ENCODE measurements at regions not wholly inside any gene's neighbourhood (a gene's known extent, or its start where the extent isn't known, plus 50 kb on each side); places are given as distances from the start of the nearest gene placed in this dataset.

- H3K4me1 ChIP-seq (ENCODE audit: control insufficient read depth, insufficient read depth, low read length) = no peaks in the 10 kb centered on the region
- no peaks in the 10 kb centered on the region for H3K36me3 ChIP-seq (ENCODE audit: control insufficient read depth, insufficient read depth, low read length, severe bottlenecking)
- peaks cover 5% of the 10 kb centered on the region for H3K27me3 ChIP-seq (replicated peaks; ENCODE audit: control insufficient read depth, insufficient read depth, low read length)
- H3K9me3 ChIP-seq (ENCODE audit: control insufficient read depth, low read length) = no peaks in the 10 kb centered on the region
- H3K4me3 ChIP-seq (ENCODE audit: low read length) = no peak overlapping the region
- DNase-seq (ENCODE audit: low read depth) = no peak
- no peak overlapping the region for H3K9ac ChIP-seq (ENCODE audit: low read length)
These were observed 261.1 kb upstream of the ANO3 start for GRCh38 chr11:26070714-26071380.

DNA sequence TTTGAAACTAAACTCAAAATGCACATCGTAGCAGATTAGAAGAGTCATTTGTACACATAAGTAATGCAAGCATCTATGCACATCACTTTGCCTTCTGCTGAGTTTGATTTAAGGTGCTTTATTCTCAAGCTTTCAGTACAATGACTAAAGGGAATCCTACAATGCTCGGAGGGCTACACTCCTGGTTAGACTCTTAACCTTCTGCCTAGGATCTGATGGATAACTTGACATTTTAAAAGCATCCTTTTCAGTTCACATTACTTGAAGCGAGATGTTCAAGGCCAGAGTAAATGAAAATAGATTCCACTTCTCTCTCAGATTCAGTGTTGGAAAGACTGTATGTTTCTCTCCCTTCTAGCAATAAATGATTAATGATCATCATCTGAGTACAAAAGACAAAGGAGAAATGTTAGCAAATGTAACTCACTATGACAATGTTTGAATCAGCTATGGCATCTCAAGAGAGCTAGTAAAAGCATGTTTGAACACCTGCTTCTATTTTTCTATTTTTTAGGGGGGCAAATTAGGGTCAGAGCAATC lies 259.2 kb upstream of the ANO3 start:
- Histone ChIP-seq H3K9me3 (ENCODE audit: control insufficient read depth, low read length) (no peaks in the 10 kb centered on the region), H3K27me3 (replicated peaks; ENCODE audit: control insufficient read depth, insufficient read depth, low read length) (peaks cover 5% of the 10 kb centered on the region), H3K36me3 (ENCODE audit: control insufficient read depth, insufficient read depth, low read length, severe bottlenecking) (no peaks in the 10 kb centered on the region), H3K4me3 (ENCODE audit: low read length) (no peak overlapping the region), H3K4me1 (ENCODE audit: control insufficient read depth, insufficient read depth, low read length) (no peaks in the 10 kb centered on the region), H3K9ac (ENCODE audit: low read length) (no peak overlapping the region)
- DNase-seq (ENCODE audit: low read depth) = no peak

DNA sequence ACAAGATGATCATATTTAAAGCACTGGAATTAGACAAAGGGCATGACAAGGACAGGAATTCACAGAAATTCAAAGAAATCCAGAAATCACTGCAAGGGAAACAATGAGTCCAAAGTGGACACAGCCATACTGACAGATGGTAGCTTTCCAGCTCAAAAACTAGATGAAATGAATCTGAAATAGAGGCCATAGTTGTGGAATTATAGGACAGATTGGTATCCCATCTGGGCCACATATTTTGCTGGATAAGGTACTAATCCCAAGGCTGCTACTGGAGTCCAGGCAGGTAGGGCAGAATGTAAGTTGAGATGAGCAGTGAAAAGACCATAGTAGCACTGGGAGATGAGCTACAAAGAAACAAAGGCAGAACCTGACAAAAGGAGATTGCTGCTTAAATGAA lies 258.3 kb upstream of the ANO3 start:
- peaks cover 5% of the 10 kb centered on the region for H3K27me3 ChIP-seq (replicated peaks; ENCODE audit: control insufficient read depth, insufficient read depth, low read length)
- H3K9me3 ChIP-seq (ENCODE audit: control insufficient read depth, low read length) = no peaks in the 10 kb centered on the region
- no peak overlapping the region for H3K9ac ChIP-seq (ENCODE audit: low read length)
- no peaks in the 10 kb centered on the region for H3K36me3 ChIP-seq (ENCODE audit: control insufficient read depth, insufficient read depth, low read length, severe bottlenecking)
- no peak overlapping the region for H3K4me3 ChIP-seq (ENCODE audit: low read length)
- H3K4me1 ChIP-seq (ENCODE audit: control insufficient read depth, insufficient read depth, low read length) = no peaks in the 10 kb centered on the region
- no peak for DNase-seq (ENCODE audit: low read depth)

- no peak for DNase-seq (ENCODE audit: low read depth)
- Histone ChIP-seq H3K4me1 (ENCODE audit: control insufficient read depth, insufficient read depth, low read length) (no peaks in the 10 kb centered on the region), H3K9ac (ENCODE audit: low read length) (no peak overlapping the region), H3K9me3 (ENCODE audit: control insufficient read depth, low read length) (no peaks in the 10 kb centered on the region), H3K36me3 (ENCODE audit: control insufficient read depth, insufficient read depth, low read length, severe bottlenecking) (no peaks in the 10 kb centered on the region), H3K4me3 (ENCODE audit: low read length) (no peak overlapping the region), H3K27me3 (replicated peaks; ENCODE audit: control insufficient read depth, insufficient read depth, low read length) (no peaks in the 10 kb centered on the region)
These were observed 255.5 kb upstream of the ANO3 start for GRCh38 chr11:26076233-26076990.

GRCh38 chr11:26078231-26078821 lies 253.6 kb upstream of the ANO3 start:
- Histone ChIP-seq H3K36me3 (ENCODE audit: control insufficient read depth, insufficient read depth, low read length, severe bottlenecking) (no peaks in the 10 kb centered on the region), H3K9me3 (ENCODE audit: control insufficient read depth, low read length) (no peaks in the 10 kb centered on the region), H3K27me3 (replicated peaks; ENCODE audit: control insufficient read depth, insufficient read depth, low read length) (no peaks in the 10 kb centered on the region), H3K9ac (ENCODE audit: low read length) (no peak overlapping the region), H3K4me3 (ENCODE audit: low read length) (no peak overlapping the region), H3K4me1 (ENCODE audit: control insufficient read depth, insufficient read depth, low read length) (no peaks in the 10 kb centered on the region)
- DNase-seq (ENCODE audit: low read depth) = peak; percentile 12

GRCh38 chr11:26084313-26084712 lies 247.6 kb upstream of the ANO3 start:
- no peak overlapping the region for H3K4me3 ChIP-seq (ENCODE audit: low read length)
- no peaks in the 10 kb centered on the region for H3K9me3 ChIP-seq (ENCODE audit: control insufficient read depth, low read length)

GRCh38 chr11:26086028-26086427 lies 245.9 kb upstream of the ANO3 start:
- H3K4me1 ChIP-seq (ENCODE audit: control insufficient read depth, insufficient read depth, low read length) = peaks cover 4% of the 10 kb centered on the region
- H3K27me3 ChIP-seq (replicated peaks; ENCODE audit: control insufficient read depth, insufficient read depth, low read length) = no peaks in the 10 kb centered on the region
- DNase-seq (ENCODE audit: low read depth) = no peak
- H3K36me3 ChIP-seq (ENCODE audit: control insufficient read depth, insufficient read depth, low read length, severe bottlenecking) = no peaks in the 10 kb centered on the region
- no peak overlapping the region for H3K9ac ChIP-seq (ENCODE audit: low read length)
- H3K4me3 ChIP-seq (ENCODE audit: low read length) = no peak overlapping the region
- no peaks in the 10 kb centered on the region for H3K9me3 ChIP-seq (ENCODE audit: control insufficient read depth, low read length)

More at GRCh38 chr11:26084313-26084712, 247.6 kb upstream of the ANO3 start:
- Histone ChIP-seq H3K9ac (ENCODE audit: low read length) (no peak overlapping the region), H3K27me3 (replicated peaks; ENCODE audit: control insufficient read depth, insufficient read depth, low read length) (no peaks in the 10 kb centered on the region), H3K36me3 (ENCODE audit: control insufficient read depth, insufficient read depth, low read length, severe bottlenecking) (no peaks in the 10 kb centered on the region), H3K4me1 (ENCODE audit: control insufficient read depth, insufficient read depth, low read length) (peaks cover 4% of the 10 kb centered on the region)
- no peak for DNase-seq (ENCODE audit: low read depth)

DNA sequence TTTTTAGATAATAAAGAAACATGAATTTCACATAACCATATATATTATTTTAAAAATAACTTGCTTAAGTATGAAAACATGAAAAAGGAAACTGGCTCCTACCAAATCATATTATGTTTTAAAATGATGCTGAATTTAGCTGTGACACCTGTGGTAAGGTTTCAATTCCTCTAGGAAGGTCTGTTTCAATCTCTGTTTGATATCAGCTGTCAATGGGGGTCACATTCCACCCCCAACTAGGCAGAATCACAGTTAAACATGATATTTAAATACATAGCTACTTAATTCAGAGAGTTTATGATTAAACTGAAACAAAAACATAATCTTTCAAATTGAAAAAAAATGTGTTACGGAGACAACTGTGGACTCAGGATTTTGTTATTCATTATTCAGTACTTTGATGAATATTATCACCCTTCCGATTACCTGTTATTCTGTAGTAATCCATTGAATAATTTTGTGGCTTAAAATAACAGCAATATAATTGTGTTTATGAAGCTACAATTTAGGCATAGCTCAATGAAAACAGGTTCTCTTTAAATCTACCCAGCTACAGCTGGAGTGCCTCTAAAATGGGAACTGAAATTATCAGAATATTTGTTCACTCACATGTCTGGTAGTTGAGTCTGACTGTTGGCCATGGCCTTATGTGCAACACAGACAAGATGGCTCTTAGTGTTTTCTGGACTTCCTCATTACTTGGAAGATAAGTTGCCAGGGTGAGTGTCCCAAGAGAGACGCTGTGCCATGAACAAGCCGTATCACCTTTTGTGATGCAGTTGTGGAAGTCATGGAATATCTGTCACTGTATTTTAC lies 244.6 kb upstream of the ANO3 start:
- H3K4me1 ChIP-seq (ENCODE audit: control insufficient read depth, insufficient read depth, low read length) = peaks cover 4% of the 10 kb centered on the region
- H3K9ac ChIP-seq (ENCODE audit: low read length) = no peak overlapping the region
- no peaks in the 10 kb centered on the region for H3K27me3 ChIP-seq (replicated peaks; ENCODE audit: control insufficient read depth, insufficient read depth, low read length)
- H3K9me3 ChIP-seq (ENCODE audit: control insufficient read depth, low read length) = no peaks in the 10 kb centered on the region
- no peaks in the 10 kb centered on the region for H3K36me3 ChIP-seq (ENCODE audit: control insufficient read depth, insufficient read depth, low read length, severe bottlenecking)
- no peak for DNase-seq (ENCODE audit: low read depth)
- no peak overlapping the region for H3K4me3 ChIP-seq (ENCODE audit: low read length)

GRCh38 chr11:26088391-26088790 lies 243.5 kb upstream of the ANO3 start:
- Histone ChIP-seq H3K9ac (ENCODE audit: low read length) (no peak overlapping the region), H3K27me3 (replicated peaks; ENCODE audit: control insufficient read depth, insufficient read depth, low read length) (no peaks in the 10 kb centered on the region), H3K4me1 (ENCODE audit: control insufficient read depth, insufficient read depth, low read length) (peaks cover 4% of the 10 kb centered on the region), H3K4me3 (ENCODE audit: low read length) (no peak overlapping the region), H3K36me3 (ENCODE audit: control insufficient read depth, insufficient read depth, low read length, severe bottlenecking) (no peaks in the 10 kb centered on the region), H3K9me3 (ENCODE audit: control insufficient read depth, low read length) (no peaks in the 10 kb centered on the region)
- DNase-seq (ENCODE audit: low read depth) = peak; percentile 38

DNA sequence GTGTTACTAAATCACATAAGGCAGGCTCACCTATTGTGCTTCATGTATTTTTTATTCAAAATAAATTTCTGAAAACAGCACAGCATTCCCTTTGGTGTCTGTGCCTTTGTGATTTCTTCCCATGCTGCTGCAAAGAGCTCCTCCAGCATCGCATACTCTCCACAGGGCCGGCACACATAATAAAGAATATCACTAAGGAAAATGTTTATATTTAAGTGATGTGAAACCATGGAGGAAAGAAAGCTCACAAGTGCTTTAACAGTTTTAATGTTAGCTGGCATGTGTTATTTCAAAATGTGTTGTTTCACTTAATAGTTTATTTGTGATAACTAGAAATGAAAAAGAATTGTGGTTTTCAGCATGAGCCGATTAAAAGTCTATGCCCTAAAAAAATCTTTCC lies 241.3 kb upstream of the ANO3 start:
- Histone ChIP-seq H3K9ac (ENCODE audit: low read length) (no peak overlapping the region), H3K36me3 (ENCODE audit: control insufficient read depth, insufficient read depth, low read length, severe bottlenecking) (no peaks in the 10 kb centered on the region), H3K27me3 (replicated peaks; ENCODE audit: control insufficient read depth, insufficient read depth, low read length) (no peaks in the 10 kb centered on the region), H3K4me3 (ENCODE audit: low read length) (no peak overlapping the region), H3K9me3 (ENCODE audit: control insufficient read depth, low read length) (no peaks in the 10 kb centered on the region), H3K4me1 (ENCODE audit: control insufficient read depth, insufficient read depth, low read length) (peaks cover 4% of the 10 kb centered on the region)
- no peak for DNase-seq (ENCODE audit: low read depth)

- Histone ChIP-seq H3K9me3 (ENCODE audit: control insufficient read depth, low read length) (no peaks in the 10 kb centered on the region), H3K36me3 (ENCODE audit: control insufficient read depth, insufficient read depth, low read length, severe bottlenecking) (no peaks in the 10 kb centered on the region), H3K27me3 (replicated peaks; ENCODE audit: control insufficient read depth, insufficient read depth, low read length) (no peaks in the 10 kb centered on the region), H3K9ac (ENCODE audit: low read length) (no peak overlapping the region), H3K4me3 (ENCODE audit: low read length) (no peak overlapping the region), H3K4me1 (ENCODE audit: control insufficient read depth, insufficient read depth, low read length) (no peaks in the 10 kb centered on the region)
- no peak for DNase-seq (ENCODE audit: low read depth)
These were observed 238.7 kb upstream of the ANO3 start for GRCh38 chr11:26093206-26093605.

All from adipocyte (in vitro differentiated cells).